PC-9 (cell line): ENCODE measurements at regions not wholly inside any gene's neighbourhood (a gene's known extent, or its start where the extent isn't known, plus 50 kb on each side); places are given as distances from the start of the nearest gene placed in this dataset.

Experiments used
- BruUV-seq: library from RNA; stranded (reverse); fragments of 400-500 nt; replicated peaks from 2 replicates; lab custom pipeline; 2021; lab: Mats Ljungman, UMichigan
- CTCF ChIA-PET: fragments of 300-600 bp; sonication (Branson Sonifier 250); formaldehyde crosslinking; loops from one replicate; lab custom pipeline; 2022; ENCODE audit warnings: antibody characterized with exemption; lab: Charles Lee
- POLR2A ChIA-PET: fragments of 300-600 bp; sonication (Branson Sonifier 250); formaldehyde crosslinking; loops from one replicate; lab custom pipeline; 2022; ENCODE audit warnings: antibody characterized with exemption; ENCODE audit not compliant: unreplicated experiment; lab: Charles Lee
- DNase-seq, 2 experiments: peaks; one replicate each; pipeline versions ENCODE4 v3.0.0 to v3.0.0-alpha.2; 2015 to 2022; ENCODE audit warnings: mixed read lengths in 1 of 2
- H2AFZ ChIP-seq: fragments of 200-600 bp; sonication (generic); 2 replicates; pipeline ENCODE4 v1.8.1; 2017; ENCODE audit warnings: antibody characterized with exemption
- H3F3A ChIP-seq: fragments of 200-600 bp; sonication (generic); 2 replicates; pipeline ENCODE4 v1.8.1; 2017; ENCODE audit warnings: antibody characterized with exemption, mild to moderate bottlenecking, low read depth; ENCODE audit not compliant: insufficient read depth
- H3K27ac ChIP-seq: fragments of 200-600 bp; sonication (generic); 2 replicates; pipeline ENCODE4 v1.6.1; 2016; ENCODE audit warnings: mixed run types
- H3K27me3 ChIP-seq: fragments of 200-600 bp; sonication (generic); 2 replicates; pipeline ENCODE4 v1.6.1; 2016; ENCODE audit warnings: low read depth, mixed run types; ENCODE audit not compliant: insufficient read depth
- H3K36me3 ChIP-seq: fragments of 200-600 bp; sonication (generic); 2 replicates; pipeline ENCODE4 v1.6.1; 2016; ENCODE audit warnings: low read depth, mixed run types
- H3K4me1 ChIP-seq: fragments of 200-600 bp; sonication (generic); replicated peaks from 2 replicates; pipeline ENCODE4 v1.6.1; 2016; ENCODE audit warnings: mixed run types; ENCODE audit not compliant: insufficient read depth
- H3K4me2 ChIP-seq: fragments of 200-600 bp; sonication (generic); 2 replicates; pipeline ENCODE4 v1.6.1; 2017; ENCODE audit warnings: mixed run types
- H3K4me3 ChIP-seq: fragments of 200-600 bp; sonication (generic); 2 replicates; pipeline ENCODE4 v1.6.1; 2016; ENCODE audit warnings: mixed run types
- H3K79me2 ChIP-seq: fragments of 200-600 bp; sonication (generic); 2 replicates; pipeline ENCODE4 v1.6.1; 2017; ENCODE audit warnings: low read depth, mixed run types
- H3K9me2 ChIP-seq: fragments of 200-600 bp; sonication (generic); 2 replicates; pipeline ENCODE4 v1.8.1; 2017; ENCODE audit warnings: mild to moderate bottlenecking; ENCODE audit not compliant: insufficient read depth
- H3K9me3 ChIP-seq: fragments of 200-600 bp; sonication (generic); 2 replicates; pipeline ENCODE4 v1.8.1; 2016; ENCODE audit warnings: low read depth; ENCODE audit not compliant: insufficient read depth
- H4K20me1 ChIP-seq: fragments of 200-600 bp; sonication (generic); 2 replicates; pipeline ENCODE4 v1.8.1; 2017; ENCODE audit not compliant: insufficient read depth
- EZH2 ChIP-seq: fragments of 200-600 bp; sonication (generic); IDR thresholded peaks from 2 replicates; pipeline ENCODE4 v1.8.0; 2017; ENCODE audit warnings: antibody characterized with exemption, low read depth
- intact Hi-C: fragments of 100-400 bp; cut with micrococcal nuclease; formaldehyde crosslinking; loops from one replicate; pipeline ENCODE4 v1.10.0; 2022; ENCODE audit not compliant: unreplicated experiment
- TF ChIP-seq, protein P1 (sequence below): fragments of 200-600 bp; sonication (generic); conservative IDR thresholded peaks from 2 replicates; pipeline ENCODE4 v1.6.1; 2017; ENCODE audit warnings: mixed run types, antibody characterized with exemption, mild to moderate bottlenecking, moderate library complexity

DNA sequence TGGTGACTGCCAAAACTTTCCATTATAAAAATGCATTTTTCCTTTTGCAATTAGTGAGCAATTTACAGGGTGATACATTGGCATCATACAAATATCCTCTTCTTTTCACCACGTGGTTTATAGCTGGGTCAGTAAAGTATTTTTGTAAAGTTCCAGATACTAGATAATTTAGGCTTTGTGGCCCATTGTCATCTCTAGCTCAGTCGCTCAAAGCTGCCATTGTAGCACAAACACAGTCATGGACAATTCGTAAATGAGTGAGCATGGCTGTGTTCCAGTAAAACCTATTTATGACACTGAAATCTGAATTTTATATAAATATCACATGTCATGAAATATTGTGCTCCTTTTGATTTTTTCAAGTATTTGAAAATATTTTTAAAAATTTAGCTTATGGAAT, 162.9 kb downstream of the USP12 start:
- intact Hi-C loops, result no loop called here
- Histone ChIP-seq H3K4me2 (no peak overlapping the region), H3K27ac (no peak overlapping the region), H3K9me3 (no peaks in the 10 kb centered on the region), H3K9me2 (no peaks in the 10 kb centered on the region), H3K27me3 (no peaks in the 10 kb centered on the region), H3K4me1 (peaks cover 16% of the 10 kb centered on the region), H4K20me1 (no peaks in the 10 kb centered on the region), H3F3A (peaks cover 13% of the 10 kb centered on the region), H2AFZ (no peak overlapping the region), H3K4me3 (no peak overlapping the region), H3K36me3 (no peaks in the 10 kb centered on the region), H3K79me2 (no peaks in the 10 kb centered on the region)
- ChIA-PET CTCF (no interaction called here), POLR2A (interaction anchor here (0.6 kb wide), 1 partner anchor 41 kb away, joined by 8 read pairs; no protein-coding TSS in a partner anchor)
- no peak for DNase-seq
- no TSS peak for BruUV-seq
- TF ChIP-seq, protein P1, sequence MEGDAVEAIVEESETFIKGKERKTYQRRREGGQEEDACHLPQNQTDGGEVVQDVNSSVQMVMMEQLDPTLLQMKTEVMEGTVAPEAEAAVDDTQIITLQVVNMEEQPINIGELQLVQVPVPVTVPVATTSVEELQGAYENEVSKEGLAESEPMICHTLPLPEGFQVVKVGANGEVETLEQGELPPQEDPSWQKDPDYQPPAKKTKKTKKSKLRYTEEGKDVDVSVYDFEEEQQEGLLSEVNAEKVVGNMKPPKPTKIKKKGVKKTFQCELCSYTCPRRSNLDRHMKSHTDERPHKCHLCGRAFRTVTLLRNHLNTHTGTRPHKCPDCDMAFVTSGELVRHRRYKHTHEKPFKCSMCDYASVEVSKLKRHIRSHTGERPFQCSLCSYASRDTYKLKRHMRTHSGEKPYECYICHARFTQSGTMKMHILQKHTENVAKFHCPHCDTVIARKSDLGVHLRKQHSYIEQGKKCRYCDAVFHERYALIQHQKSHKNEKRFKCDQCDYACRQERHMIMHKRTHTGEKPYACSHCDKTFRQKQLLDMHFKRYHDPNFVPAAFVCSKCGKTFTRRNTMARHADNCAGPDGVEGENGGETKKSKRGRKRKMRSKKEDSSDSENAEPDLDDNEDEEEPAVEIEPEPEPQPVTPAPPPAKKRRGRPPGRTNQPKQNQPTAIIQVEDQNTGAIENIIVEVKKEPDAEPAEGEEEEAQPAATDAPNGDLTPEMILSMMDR, result no peak
- no peak for TF ChIP-seq EZH2

DNA sequence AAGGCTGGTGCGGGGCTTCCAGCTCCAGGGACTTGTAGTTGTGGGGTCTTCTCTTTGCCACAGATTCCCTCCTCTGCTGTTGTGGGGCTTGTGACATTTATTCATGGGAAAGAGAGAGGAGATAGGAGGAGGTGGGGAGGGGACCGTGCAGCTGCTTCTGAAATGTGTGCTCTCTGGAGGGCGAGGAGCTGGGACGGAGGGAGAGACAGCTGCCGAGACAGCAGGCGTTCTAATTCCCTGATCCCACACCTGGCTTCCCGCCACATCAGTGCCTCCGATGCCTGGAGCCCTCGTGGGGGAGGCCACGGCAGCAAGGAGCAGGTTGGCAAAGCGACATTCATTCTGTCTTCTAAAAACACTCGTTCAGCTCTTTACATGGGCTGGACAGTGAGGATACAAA, 164.4 kb downstream of the USP12 start:
- 0 out of 2 replicates have a peak, but pooled peaks cover 5% of the 10 kb centered on the region for H3K4me1 ChIP-seq
- peak overlapping the region; percentile 100 for H3K4me2 ChIP-seq
- H3K27me3 ChIP-seq, result no peaks in the 10 kb centered on the region
- DNase-seq, result no peak
- intact Hi-C loops, result no loop called here
- ChIA-PET CTCF (no interaction called here), POLR2A (no interaction called here)
- H3K36me3 ChIP-seq, result no peaks in the 10 kb centered on the region
- no peaks in the 10 kb centered on the region for H4K20me1 ChIP-seq
- peaks cover 2% of the 10 kb centered on the region for H3F3A ChIP-seq
- no peaks in the 10 kb centered on the region for H3K9me3 ChIP-seq
- H3K4me3 ChIP-seq, result peak overlapping the region; percentile 61; the same call in 1 of the 2 replicates
- no TSS peak for BruUV-seq
- H3K79me2 ChIP-seq, result no peaks in the 10 kb centered on the region
- H3K27ac ChIP-seq, result no peak overlapping the region
- H3K9me2 ChIP-seq, result no peaks in the 10 kb centered on the region
- peak overlapping the region; percentile 91 for H2AFZ ChIP-seq
- TF ChIP-seq EZH2, result no peak
- TF ChIP-seq, protein P1, result no peak

DNA sequence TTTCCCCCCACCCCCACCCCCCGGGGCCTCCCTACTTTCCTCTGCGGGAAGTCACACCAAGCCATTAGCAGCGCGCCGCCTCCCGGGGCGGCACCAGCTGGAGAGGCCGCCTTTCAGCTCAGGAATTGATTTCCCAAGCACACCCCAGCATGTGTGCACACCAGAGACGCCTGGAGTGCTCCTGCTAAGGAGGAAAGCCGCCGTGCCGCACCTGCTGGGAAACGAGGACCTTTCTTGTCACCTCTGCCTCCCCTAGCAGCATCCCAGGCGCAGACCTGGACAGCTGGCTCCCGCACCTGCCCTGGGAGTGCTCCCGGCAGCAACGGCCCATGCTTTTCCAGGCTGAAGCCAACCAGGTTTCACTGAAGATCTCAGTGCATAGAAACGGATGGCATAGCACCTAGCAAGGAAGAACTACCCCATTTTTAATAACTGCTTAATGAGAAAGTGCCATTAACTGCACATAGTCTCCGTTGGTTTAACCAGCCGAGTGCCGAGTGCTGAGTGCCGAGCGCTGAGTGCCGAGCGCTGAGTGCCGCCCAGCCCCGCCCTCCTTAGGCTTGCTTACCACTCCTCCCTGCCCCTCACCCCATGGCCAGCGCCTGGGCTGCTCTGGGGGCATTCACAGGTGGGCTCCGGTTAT, 165.0 kb downstream of the USP12 start:
- BruUV-seq, result no TSS peak
- Histone ChIP-seq H3K27me3 (no peaks in the 10 kb centered on the region), H2AFZ (peak overlapping the region; percentile 91), H3K4me3 (peak overlapping the region; percentile 61; the same call in 1 of the 2 replicates), H3K9me2 (no peaks in the 10 kb centered on the region), H3F3A (no peaks in the 10 kb centered on the region), H3K36me3 (no peaks in the 10 kb centered on the region), H3K4me2 (peak overlapping the region; percentile 100), H3K79me2 (no peaks in the 10 kb centered on the region), H3K27ac (no peak overlapping the region), H3K9me3 (no peaks in the 10 kb centered on the region), H4K20me1 (no peaks in the 10 kb centered on the region), H3K4me1 (0 out of 2 replicates have a peak, but pooled peaks cover 5% of the 10 kb centered on the region)
- POLR2A ChIA-PET, result interaction anchor here (0.6 kb wide), 1 partner anchor 22 kb away, joined by 3 read pairs; no protein-coding TSS in a partner anchor
- CTCF ChIA-PET, result no interaction called here
- intact Hi-C loops, result no loop called here
- TF ChIP-seq EZH2, result no peak
- TF ChIP-seq, protein P1, result no peak
- peak; percentile 37 to 43 for DNase-seq
